HG03135 (cell line): ENCODE measurements at regions not wholly inside any gene's neighbourhood (a gene's known extent, or its start where the extent isn't known, plus 50 kb on each side); places are given as distances from the start of the nearest gene placed in this dataset.
"Not testable (repeated sequence)": the region's sequence is repeated elsewhere in the genome, so short reads cannot be mapped to it uniquely, and the experiment has no call there.

Source experiments
- ATAC-seq: cut with Tn5 transposase; IDR thresholded peaks from one replicate; pipeline ENCODE4 v1.9.1; 2021; ENCODE audit warnings: mild to moderate bottlenecking, moderate library complexity; ENCODE audit not compliant: unreplicated experiment

DNA sequence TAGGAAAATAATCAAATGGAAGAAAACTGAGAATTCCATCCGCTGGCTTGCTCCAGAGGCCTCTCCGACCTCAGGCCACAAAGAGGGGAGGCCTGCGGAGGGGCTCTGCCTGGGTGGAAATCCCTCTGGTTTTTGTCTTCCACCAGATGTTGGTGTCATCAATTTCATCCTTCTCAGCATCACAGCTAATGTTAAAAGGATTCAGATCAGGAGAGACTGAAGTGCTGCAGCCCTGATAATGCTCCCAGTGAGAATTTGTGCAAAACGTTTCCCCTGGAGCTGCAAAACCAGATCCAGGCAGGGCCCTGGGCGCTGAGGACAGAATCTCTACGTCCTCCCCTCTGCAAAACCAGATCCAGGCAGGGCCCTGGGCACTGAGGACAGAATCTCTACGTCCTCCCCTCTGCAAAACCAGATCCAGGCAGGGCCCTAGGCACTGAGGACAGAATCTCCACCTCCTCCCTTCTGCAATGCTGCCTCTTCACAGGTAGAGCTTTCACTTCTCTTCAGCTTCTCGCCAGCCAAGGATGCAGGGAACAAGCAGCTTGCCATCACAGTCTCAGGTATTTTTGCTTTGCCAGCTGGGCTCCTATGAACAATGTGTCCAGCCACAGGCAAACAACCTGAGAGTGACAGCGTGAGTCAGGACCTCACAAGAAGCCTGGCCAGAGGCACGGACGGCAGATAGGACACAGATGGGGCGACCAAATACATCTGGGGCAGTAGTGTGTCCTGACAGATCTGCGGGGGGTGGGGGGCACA lies 81.2 kb downstream of the TMEM18 start:
- no peak for ATAC-seq

DNA sequence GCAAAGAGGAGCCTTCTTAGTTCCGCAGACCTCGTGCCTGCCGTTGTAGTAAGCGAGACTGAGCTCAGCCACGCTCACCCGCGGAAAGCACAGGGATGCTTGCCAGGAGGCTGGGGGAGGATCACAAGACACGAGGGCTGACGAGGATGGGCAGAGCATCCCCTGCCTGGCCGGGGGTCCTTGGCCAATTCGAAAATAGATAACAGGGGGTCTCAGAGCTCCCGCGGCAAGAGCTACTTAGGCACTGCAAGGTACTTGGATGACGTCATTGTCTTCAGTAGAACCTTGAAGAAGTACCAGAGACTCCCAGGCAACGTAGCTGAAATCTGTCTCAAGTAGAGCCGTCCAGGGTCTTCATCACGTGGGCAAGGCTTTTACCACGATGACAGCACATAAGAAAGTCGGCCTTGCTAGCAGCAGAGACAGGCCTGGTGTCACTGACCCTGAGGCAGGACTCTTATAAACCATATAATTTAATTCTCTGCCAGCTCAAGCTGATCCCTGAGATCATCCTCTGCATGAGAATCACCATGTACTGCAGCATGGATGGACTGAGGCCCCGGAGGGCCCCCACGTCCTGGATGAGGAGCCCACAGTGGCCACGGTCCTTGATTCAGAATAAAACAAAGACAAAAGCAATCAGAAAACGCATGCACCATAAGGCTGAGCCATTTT lies 81.9 kb downstream of the TMEM18 start:
- ATAC-seq = no peak

DNA sequence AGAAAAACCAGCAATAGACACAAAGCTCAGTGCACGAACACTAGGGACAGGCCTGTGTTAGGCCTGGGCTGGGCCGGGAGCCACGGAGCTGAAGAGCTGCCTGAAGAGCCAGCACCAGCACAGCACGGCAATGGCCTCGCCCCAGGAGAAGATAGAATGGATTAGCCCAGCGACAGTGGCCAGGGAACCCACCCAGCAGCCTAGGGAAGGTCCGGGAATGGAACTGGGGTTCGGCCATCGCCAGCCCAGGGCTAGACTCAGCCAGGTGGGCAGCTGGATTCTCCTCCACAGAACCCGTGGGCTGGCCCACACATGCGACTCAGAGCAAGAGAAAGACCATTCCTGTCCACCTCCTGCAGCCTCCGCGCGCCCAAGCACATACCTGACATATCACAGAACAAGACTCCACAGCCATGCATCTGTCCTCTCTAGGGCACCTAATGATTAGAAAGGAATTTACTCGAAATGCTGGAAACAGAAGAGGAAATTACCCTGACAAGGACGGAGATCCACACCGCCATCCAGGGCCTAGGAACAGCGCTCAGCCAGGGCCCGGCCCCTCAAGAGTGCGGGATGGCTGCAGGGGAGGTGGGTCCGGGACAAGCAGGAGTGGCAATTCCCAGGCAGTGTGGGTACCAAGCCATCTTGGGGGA lies 82.8 kb downstream of the TMEM18 start:
- no peak for ATAC-seq

DNA sequence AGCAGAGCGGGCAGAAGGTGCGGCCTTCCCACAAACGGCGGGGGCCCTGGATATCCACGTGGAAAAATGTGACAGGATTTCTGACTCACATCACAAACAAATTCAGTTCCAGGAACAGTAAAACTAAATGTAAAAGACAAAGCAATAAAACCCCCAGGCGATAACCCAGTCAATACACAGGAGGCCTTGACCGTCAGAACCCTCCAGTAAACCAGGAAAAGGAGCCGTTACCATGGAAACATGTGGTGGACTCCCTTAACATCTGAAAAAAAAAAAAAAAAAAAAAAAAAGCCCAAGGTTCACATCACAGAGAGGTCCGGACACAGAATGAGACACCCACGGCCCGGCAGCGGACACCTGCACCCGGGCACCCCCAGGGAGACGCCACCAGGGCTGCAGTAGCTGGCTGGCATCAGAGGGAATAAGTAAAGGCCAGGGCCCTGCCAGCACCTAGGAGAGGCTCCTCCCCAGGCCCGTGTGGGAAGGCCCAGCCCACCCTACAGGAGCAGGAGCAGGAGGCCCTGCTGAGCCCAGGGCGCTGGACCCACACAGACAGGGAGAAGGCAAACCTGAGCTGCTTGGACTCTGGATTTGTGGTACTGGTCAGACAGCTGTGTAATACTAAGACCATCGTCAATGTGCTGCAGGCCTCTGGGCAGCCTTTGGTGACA lies 83.7 kb downstream of the TMEM18 start:
- no peak for ATAC-seq

DNA sequence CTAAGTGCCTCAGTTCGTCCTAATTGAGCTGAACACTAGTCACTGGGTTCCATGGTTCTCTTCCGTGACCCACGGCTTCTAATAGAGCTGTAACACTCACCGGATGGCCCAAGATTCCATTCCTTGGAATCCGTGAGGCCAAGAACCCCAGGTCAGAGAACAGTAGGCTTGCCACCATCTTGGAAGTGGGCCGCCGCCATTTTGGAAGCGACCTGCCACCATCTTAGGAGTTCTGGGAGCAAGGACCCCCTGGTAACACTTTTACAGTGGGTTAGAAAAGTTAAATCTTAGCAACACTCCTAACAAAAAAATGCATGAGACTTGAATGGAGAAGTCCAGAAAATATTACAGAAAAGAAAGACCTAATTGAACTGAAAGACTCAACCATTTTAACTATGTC lies 84.5 kb downstream of the TMEM18 start:
- ATAC-seq = no peak

DNA sequence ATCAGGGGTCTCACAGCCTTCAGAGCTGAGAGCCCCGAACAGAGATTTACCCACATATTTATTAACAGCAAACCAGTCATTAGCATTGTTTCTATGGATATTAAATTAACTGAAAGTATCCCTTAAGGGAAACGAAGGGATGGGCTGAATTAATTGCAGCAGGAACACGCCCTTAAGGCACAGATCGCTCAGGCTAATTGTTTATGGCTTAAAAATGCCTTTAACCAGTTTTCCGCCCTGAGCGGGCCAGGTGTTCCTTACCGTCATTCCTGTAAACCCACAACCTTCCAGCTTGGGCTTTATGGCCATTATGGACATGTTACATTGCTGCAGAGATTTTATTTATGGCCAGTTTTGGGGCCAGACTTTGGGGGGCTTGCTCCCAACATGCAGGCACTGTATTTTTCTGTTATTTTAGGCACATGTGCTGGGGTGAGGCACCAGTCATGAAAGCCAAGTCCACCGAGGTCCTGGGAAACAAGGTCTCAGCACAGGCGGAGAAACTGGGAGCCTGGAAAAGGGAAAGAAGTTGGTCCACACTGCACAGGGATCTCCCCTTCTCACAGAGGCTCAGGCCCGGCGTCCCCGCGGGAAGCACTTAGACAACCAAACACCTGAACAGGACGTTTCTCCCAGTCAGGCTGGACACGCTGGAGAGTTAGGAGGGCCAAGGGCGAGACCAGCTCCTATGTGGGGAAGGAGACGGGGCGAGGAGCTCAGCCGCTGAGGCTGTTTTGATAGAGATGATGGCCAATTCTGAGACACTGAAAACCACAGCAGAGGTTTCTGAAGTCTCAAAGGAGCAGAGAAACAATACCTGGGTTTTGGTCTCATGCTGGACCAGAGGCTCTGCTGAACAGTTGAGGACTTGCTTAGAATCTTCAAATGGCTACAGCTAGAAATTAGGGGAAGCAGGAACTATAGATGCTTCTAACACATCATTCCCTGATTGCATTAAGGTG lies 86.7 kb downstream of the TMEM18 start:
- ATAC-seq = no peak

DNA sequence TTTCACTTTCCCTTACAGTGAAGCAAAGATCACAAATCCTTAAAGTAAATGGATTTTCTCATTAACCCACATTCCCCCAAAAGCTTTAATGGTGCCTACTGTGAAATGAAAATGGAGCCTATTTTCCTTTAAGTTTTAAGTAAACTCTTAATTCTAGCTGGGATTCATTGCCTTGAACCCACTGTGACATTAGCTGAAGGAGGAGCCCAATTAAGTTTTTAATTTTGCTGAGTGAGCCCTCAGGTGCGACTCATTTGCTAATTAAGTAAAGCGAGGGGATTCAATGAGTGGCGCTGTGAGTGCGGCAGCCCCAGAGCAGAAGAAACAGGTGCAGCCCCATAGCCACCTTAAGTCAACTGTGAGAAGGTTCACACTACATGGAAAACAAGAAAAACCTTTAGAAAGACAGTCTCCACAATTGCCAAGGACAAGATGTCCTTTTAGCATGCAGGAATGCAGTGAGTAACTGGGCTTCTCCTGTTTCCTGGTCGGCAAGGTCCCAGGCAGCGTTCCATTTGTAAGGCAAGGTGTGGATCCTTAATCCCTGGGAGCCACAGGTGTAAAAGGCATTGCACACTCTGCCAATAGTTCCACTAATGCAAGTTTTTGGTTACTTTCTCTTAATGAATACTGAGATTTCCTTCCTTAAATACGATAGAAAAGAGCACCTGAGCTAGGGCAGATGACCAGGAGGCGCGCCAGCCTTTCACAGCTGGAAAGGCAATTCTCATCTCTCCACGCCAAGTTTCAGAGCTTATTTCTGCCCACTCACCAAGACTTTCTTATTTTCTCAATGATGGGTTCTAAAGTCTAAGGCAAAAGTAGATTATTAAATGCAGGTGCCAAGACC lies 87.7 kb downstream of the TMEM18 start:
- ATAC-seq = no peak

DNA sequence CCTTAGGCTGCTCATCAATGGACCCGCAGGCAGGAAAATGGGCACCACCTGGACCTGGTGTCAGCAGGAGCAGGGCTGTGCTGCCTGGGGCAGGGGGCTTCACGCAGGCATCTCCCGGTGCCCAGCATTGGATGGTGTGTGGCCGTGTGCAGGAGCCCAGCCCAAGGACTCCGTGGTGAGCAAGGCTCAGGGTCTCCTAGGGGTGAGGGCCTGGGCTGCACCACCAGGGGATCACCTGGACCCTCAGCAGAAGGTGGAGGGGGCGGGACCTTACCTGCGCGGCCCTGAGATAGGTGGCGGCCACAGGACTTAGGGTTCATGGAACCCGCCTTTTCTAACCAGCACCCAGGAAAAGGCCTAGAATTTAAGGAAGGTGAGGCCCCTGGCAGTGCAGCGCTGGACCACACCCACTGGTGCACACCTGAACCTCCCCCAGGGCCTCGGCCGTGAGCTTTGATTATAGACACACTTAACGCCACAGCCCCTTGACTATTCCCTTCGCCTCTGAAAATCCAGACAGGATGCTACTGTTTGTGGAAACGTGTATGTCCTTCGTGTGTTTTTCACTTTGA lies 89.0 kb downstream of the TMEM18 start:
- no peak for ATAC-seq

DNA sequence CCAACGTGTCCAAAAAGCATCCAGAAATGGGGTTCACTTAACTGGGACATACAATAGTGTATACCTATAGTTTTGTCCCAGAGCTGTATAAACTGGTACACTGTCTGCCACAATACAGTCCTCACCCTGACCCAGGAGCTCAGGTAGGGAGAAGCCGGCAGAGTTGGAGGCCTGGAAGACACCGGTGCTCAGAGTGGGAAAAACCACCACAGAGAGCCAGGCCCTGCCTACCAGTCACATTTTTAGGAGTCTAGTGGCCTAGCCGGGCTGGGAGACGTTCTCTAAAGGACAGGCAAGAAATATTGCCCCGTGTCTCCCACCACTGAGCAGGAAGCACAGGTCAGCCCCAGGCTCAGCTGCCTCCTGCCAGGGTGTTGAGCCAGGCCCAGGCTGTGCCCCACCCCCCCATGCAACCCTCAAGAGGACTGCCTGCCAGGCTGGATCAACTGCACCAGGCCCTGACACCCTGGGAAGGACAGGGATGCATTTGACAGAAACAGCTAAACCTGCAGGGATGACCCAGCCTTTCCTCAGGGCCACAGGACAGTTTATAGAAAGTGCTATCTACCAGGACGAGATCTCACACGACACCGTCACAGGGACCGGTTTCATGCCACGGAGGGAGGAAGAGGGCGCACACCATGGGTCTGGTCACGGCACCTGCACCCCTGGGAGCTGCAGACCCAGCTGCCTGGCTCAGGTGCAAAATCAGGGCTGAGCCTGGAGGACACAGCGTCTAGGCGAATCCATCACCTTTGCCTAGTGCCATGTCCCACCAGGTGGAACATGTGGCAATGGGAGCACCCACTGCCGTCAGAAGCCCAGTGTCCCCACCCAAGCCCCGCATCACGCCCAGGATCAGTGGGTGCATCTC lies 89.9 kb downstream of the TMEM18 start:
- ATAC-seq = no peak

DNA sequence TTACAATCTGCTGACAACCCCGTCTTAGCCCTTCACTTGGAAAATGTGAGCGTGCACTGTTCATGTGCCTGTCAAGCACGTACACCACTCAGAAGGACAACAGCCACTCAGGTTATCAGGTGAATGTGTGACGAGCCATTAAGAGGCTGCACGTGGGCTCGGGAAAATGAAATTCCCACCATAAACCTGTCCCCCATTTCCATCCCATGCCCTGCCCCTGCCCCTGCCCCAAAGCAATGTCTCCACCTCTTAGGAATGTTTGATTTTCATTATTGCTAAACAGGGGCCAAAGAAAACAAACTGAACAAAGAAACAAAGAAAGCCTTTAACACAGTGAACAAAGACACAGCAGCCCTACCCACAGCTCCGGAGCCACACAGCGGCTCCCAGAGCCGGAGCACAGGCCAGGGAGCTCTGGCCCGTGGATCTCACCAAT lies 90.5 kb downstream of the TMEM18 start:
- ATAC-seq = no peak

DNA sequence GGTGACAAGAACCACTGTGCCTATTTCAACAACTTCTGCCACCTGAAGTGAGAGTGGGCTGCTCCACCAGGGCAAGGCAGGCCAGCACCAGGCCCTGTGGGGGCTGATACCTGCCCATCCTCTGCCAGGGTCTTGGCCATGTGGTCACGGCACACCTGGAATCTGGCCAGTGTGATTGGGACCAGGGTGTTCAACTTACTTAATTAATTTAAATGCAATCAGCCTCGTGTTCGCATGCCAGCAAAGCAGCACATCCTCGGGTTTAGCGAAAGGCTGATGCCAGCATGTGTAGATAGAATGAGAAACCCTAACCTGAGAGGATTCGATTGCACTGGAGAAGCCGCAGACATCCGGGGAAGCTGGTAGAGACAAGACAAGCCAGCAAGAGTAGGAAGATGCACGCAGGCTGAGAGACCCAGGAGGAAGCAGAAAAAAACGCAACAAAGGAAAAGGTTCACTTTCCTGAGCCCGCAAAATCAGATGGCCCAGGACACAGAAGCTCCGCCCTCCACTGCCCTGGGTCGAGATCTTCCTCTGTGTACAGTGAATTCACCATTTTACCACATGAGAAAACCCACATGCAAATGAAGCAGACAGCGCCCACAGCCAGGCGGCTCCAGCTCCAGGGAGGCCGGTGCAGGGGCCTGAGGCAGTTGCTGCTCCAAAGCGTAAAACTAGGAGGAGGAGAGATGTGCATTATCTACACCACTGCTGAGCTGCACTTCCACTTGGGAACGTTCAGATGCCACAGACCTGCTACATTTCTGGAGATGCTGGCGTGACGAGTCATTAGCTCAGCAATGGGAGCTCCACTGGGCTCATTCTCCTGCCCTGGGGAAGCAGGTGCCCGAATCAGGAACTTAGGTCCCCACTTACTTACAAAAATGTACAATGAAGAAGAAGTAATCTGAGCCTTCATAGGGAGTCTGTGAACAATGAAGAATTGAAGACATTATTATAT lies 92.1 kb downstream of the TMEM18 start:
- peak; percentile 86 for ATAC-seq

DNA sequence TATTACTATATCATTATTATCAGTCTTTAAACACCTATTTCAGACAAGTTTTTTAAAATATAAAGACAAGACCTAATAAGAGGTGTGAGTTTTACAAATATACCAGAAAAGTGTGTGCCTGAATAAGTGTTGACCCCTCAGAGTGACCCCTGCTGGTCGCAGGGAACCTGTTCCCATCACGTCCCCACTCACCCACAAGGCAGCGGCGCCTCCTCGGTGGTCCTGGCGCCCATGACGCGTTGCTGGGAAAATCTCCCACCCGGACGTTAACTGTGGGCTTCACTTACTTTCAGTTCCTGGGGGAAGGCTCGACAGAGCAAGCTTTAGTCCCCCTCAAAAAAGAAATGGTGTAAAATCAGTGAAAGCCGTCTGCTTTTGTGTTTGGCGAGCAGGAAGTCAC lies 93.5 kb downstream of the TMEM18 start:
- ATAC-seq = no peak

DNA sequence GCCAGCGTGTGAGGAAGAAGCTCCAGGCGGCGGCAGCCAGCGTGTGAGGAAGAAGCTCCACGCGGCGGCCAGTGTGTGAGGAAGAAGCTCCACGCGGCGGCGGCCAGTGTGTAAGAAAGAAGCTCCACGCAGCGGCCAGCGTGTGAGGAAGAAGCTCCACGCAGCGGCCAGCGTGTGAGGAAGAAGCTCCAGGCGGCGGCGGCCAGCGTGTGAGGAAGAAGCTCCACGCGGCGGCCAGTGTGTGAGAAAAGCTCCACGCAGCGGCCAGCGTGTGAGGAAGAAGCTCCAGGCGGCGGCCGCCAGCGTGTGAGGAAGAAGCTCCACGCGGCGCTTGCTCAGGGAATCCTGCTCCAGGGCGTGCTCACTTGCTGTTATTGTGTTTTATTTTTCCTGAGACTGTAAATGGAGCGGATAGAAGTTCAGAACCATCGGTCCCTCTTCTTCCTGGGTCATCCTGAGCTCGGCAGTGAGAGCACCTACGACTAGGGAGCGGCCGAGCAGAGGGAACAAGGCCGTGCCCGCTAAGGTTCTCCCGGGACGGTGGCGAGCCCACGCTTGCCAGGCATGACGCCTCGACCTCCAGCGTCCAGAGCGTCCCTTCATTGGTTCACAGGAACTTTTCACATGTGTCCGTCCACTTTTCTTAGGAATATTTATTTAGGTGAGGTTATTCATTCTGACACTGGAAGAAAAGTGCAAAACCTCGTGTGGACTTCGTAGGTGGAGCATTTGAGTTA lies 94.2 kb downstream of the TMEM18 start:
- ATAC-seq = no peak

DNA sequence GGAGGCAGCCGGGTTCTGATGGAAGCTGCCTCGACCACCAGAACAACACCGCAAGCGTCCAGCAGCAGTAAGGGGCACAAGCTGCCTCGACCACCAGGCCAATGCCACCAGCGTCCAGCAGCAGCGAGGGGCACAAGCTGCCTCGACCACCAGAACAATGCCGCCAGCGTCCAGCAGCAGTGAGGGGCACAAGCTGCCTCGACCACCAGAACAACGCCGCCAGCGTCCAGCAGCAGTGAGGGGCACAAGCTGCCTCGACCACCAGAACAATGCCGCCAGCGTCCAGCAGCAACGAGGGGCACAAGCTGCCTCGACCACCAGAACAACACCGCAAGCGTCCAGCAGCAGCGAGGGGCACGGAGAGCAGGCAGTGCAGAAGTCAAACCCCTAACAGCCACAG lies 94.9 kb downstream of the TMEM18 start:
- not testable (repeated sequence) for ATAC-seq

DNA sequence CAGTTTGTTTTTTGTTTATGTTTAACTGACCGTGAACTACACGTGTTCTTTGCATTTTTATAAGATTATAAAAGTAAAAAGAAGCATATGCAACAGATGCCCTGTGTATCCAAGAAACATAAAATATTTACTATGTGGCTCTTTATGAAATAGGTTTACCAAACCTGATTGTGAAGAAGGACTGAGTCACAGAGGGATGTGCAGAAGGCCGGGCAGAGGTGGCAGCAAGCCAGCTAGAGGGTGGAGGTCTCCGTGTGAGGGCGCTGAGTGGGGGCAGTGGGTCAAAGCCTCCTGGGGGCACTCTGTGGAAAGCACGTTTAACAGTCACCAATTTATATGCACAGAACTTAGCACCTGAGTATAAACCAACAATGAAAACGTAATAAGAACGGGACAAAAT lies 97.2 kb downstream of the TMEM18 start:
- no peak for ATAC-seq

DNA sequence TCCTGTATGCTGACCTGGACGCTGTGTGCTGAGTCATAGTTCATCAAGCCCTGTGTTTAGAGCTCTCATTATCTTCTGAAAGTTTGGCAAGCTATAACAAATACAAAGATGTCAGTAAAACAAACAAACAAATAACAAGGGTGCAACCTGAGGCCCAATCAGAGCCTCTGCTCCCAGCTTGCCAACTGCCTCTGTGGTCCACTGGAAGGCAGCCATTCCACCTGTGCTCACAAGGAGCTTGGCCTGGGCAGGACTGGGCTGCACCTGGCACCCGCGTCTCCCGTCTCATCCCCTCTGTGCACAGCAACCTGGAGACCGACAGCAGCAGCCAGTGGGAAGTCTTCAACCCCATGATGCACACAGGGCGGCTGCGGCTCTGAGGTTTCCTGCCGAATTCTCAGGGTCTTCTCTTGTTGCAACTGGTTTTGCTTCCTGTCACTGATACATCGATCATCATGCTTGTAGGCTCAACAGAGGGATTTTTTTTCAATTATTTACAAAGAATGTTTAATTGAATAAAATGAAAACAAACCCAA lies 97.8 kb downstream of the TMEM18 start:
- ATAC-seq = no peak
